HL-60 (cell line): ENCODE measurements at regions not wholly inside any gene's neighbourhood (a gene's known extent, or its start where the extent isn't known, plus 50 kb on each side); places are given as distances from the start of the nearest gene placed in this dataset.

Source experiments
- DNase-seq, 2 experiments: peaks; one replicate each; pipeline ENCODE4 v3.0.0-alpha.2; 2010 to 2020; ENCODE audit warnings: low read depth in 1 of 2, low spot score in 1 of 2
- H3K27ac ChIP-seq: fragments of 250-450 bp; sonication (Bioruptor Pico); replicated peaks from 2 replicates; pipeline ENCODE4 v1.5.1; 2020; ENCODE audit warnings: mild to moderate bottlenecking, moderate library complexity
- H3K27me3 ChIP-seq: fragments of 250-450 bp; sonication (Bioruptor Pico); 2 replicates; pipeline ENCODE4 v1.5.1; 2021; ENCODE audit warnings: mild to moderate bottlenecking, moderate library complexity; ENCODE audit not compliant: insufficient read depth, poor library complexity, severe bottlenecking
- H3K4me3 ChIP-seq: replicated peaks from 2 replicates; pipeline ENCODE4 v1.5.1; 2011; ENCODE audit warnings: mild to moderate bottlenecking, control low read depth, low read length; ENCODE audit not compliant: insufficient read depth
- GABPA ChIP-seq: IDR thresholded peaks from 2 replicates; pipeline ENCODE4 v1.6.1; 2012; ENCODE audit warnings: low read depth
- POLR2AphosphoS5 ChIP-seq: IDR thresholded peaks from 2 replicates; pipeline ENCODE4 v1.6.1; 2012; ENCODE audit warnings: low read depth
- REST ChIP-seq: IDR thresholded peaks from 2 replicates; pipeline ENCODE4 v1.6.1; 2012; ENCODE audit warnings: low read depth; ENCODE audit not compliant: insufficient replicate concordance
- SPI1 ChIP-seq: IDR thresholded peaks from 2 replicates; pipeline ENCODE4 v1.6.1; 2012; ENCODE audit warnings: low read depth, mild to moderate bottlenecking, borderline replicate concordance
- TF ChIP-seq, protein P1 (sequence below): IDR thresholded peaks from one replicate; pipeline ENCODE4 v1.5.1; 2011; ENCODE audit warnings: low read length, control low read depth, inconsistent platforms; ENCODE audit not compliant: insufficient read depth

DNA sequence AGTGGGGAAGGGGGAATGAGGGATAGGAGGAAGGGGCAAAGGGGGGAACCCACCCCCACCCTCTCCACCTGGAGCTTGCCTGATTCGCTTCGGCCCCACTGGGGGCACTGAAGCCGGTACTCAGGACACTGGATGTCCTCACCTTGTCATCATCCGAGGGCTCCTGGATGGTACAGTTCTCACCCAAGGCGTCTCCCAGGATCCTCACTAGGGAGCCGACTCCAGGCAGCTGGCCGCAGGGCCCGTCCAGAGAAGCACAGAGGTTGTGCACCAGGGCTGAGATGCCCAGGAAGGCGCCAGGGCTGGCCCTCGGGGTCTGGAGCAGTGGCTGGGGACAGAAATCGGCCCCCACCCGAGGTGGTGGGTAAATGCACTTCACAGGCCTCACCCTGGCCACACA lies 92.3 kb downstream of the LITAF start:
- no peak for DNase-seq
- H3K4me3 ChIP-seq: no peak overlapping the region
- no peak overlapping the region for H3K27ac ChIP-seq
- no peak for TF ChIP-seq GABPA
- TF ChIP-seq, protein P1, sequence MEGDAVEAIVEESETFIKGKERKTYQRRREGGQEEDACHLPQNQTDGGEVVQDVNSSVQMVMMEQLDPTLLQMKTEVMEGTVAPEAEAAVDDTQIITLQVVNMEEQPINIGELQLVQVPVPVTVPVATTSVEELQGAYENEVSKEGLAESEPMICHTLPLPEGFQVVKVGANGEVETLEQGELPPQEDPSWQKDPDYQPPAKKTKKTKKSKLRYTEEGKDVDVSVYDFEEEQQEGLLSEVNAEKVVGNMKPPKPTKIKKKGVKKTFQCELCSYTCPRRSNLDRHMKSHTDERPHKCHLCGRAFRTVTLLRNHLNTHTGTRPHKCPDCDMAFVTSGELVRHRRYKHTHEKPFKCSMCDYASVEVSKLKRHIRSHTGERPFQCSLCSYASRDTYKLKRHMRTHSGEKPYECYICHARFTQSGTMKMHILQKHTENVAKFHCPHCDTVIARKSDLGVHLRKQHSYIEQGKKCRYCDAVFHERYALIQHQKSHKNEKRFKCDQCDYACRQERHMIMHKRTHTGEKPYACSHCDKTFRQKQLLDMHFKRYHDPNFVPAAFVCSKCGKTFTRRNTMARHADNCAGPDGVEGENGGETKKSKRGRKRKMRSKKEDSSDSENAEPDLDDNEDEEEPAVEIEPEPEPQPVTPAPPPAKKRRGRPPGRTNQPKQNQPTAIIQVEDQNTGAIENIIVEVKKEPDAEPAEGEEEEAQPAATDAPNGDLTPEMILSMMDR: no peak
- TF ChIP-seq REST: no peak
- H3K27me3 ChIP-seq: no peaks in the 10 kb centered on the region

- no peak overlapping the region for H3K27ac ChIP-seq
- no peak for TF ChIP-seq SPI1
- no peak for TF ChIP-seq POLR2AphosphoS5
- TF ChIP-seq, protein P1: no peak
- TF ChIP-seq REST: no peak
- no peak for TF ChIP-seq GABPA
These were observed 91.7 kb downstream of the LITAF start for GRCh38 chr16:11495066-11495407.

More at GRCh38 chr16:11495066-11495407, 91.7 kb downstream of the LITAF start:
- Histone ChIP-seq H3K4me3 (no peak overlapping the region), H3K27me3 (no peaks in the 10 kb centered on the region)
- DNase-seq: no peak
